IMR-90 (cell line): ENCODE measurements at regions not wholly inside any gene's neighbourhood (a gene's known extent, or its start where the extent isn't known, plus 50 kb on each side); places are given as distances from the start of the nearest gene placed in this dataset.
A peak's percentile ranks its signal among the peaks of the same experiment; 100 is the strongest.

ENCODE experiments used
- ATAC-seq: fragments of 200-7000 bp; cut with Tn5 transposase; 2 replicates; pipeline ENCODE4 v1.9.1; 2020; ENCODE audit warnings: low read depth, mild to moderate bottlenecking, moderate library complexity
- BruUV-seq: library from RNA; stranded (reverse); fragments of 400-500 nt; replicated peaks from 2 replicates; lab custom pipeline; 2021; lab: Mats Ljungman, UMichigan
- CTCF ChIA-PET: fragments of 300-600 bp; formaldehyde crosslinking; extraction: SDS; loops from one replicate; lab custom pipeline; 2021; ENCODE audit warnings: antibody characterized with exemption; lab: Yijun Ruan, JAX
- POLR2A ChIA-PET: fragments of 300-600 bp; sonication (Branson Sonifier 250); formaldehyde crosslinking; loops from one replicate; lab custom pipeline; 2022; ENCODE audit warnings: antibody characterized with exemption; ENCODE audit not compliant: unreplicated experiment; lab: Charles Lee
- DNase-seq: peaks from one replicate; pipeline ENCODE4 v3.0.0; 2013
- H2AFZ ChIP-seq: replicated peaks from 2 replicates; pipeline ENCODE3; 2013; ENCODE audit warnings: low read length, mild to moderate bottlenecking; ENCODE audit not compliant: poor library complexity
- H2AK5ac ChIP-seq: 2 replicates; pipeline ENCODE4 v1.6.1; 2013; ENCODE audit warnings: low read depth, low read length, inconsistent platforms
- H2AK9ac ChIP-seq: replicated peaks from 2 replicates; pipeline ENCODE3; 2013; ENCODE audit warnings: mild to moderate bottlenecking, low read depth, low read length, moderate library complexity; ENCODE audit not compliant: poor library complexity
- H2BK120ac ChIP-seq: 2 replicates; pipeline ENCODE4 v1.6.1; 2013; ENCODE audit warnings: low read depth, low read length, inconsistent platforms
- H2BK15ac ChIP-seq: 3 replicates; pipeline ENCODE4 v1.6.1; 2013; ENCODE audit warnings: low read depth, low read length, inconsistent platforms
- H2BK20ac ChIP-seq: 2 replicates; pipeline ENCODE4 v1.6.1; 2013; ENCODE audit warnings: low read depth, mild to moderate bottlenecking, inconsistent platforms, low read length, moderate library complexity
- H2BK5ac ChIP-seq: 2 replicates; pipeline ENCODE4 v1.6.1; 2013; ENCODE audit warnings: mild to moderate bottlenecking, low read depth, low read length, inconsistent platforms; ENCODE audit not compliant: poor library complexity, severe bottlenecking
- H3K14ac ChIP-seq: replicated peaks from 2 replicates; pipeline ENCODE4 v1.6.1; 2013; ENCODE audit warnings: low read depth, low read length, inconsistent platforms
- H3K18ac ChIP-seq: 2 replicates; pipeline ENCODE4 v1.6.1; 2013; ENCODE audit warnings: low read depth, low read length, control low read depth
- H3K23ac ChIP-seq: 2 replicates; pipeline ENCODE4 v1.6.1; 2013; ENCODE audit warnings: low read depth, low read length, inconsistent platforms
- H3K27ac ChIP-seq: 2 replicates; pipeline ENCODE4 v1.5.1; 2013; ENCODE audit warnings: mild to moderate bottlenecking, control low read depth, low read length; ENCODE audit not compliant: insufficient read depth
- H3K27me3 ChIP-seq: 2 replicates; pipeline ENCODE4 v1.6.1; 2013; ENCODE audit warnings: low read length; ENCODE audit not compliant: control insufficient read depth, insufficient read depth
- H3K36me3 ChIP-seq: 2 replicates; pipeline ENCODE4 v1.6.1; 2013; ENCODE audit warnings: low read length, mixed read lengths; ENCODE audit not compliant: control insufficient read depth, insufficient read depth
- H3K4ac ChIP-seq: 2 replicates; pipeline ENCODE4 v1.6.1; 2013; ENCODE audit warnings: low read depth, low read length, inconsistent platforms
- H3K4me1 ChIP-seq: 2 replicates; pipeline ENCODE4 v1.6.1; 2013; ENCODE audit warnings: low read length, mixed read lengths; ENCODE audit not compliant: control insufficient read depth, insufficient read depth
- H3K4me2 ChIP-seq: 2 replicates; pipeline ENCODE4 v1.6.1; 2013; ENCODE audit warnings: low read depth, mild to moderate bottlenecking, control low read depth, low read length, moderate library complexity
- H3K4me3 ChIP-seq: 2 replicates; pipeline ENCODE4 v1.5.1; 2013; ENCODE audit warnings: low read depth, mild to moderate bottlenecking, control low read depth, low read length, moderate library complexity; ENCODE audit not compliant: insufficient read depth
- H3K56ac ChIP-seq: 2 replicates; pipeline ENCODE4 v1.6.1; 2013; ENCODE audit warnings: low read length, inconsistent platforms; ENCODE audit not compliant: insufficient read depth; ENCODE audit errors: extremely low read depth
- H3K79me1 ChIP-seq, 2 experiments: 2 replicates each; pipeline ENCODE4 v1.6.1; 2013; ENCODE audit warnings: low read length in 2 of 2, inconsistent platforms in 1 of 2, low read depth in 1 of 2
- H3K9ac ChIP-seq: 2 replicates; pipeline ENCODE4 v1.6.1; 2013; ENCODE audit warnings: low read depth, low read length, control low read depth
- H3K9me1 ChIP-seq: 2 replicates; pipeline ENCODE4 v1.6.1; 2013; ENCODE audit warnings: low read length, inconsistent platforms; ENCODE audit not compliant: insufficient read depth
- H3K9me3 ChIP-seq: 2 replicates; pipeline ENCODE4 v1.6.1; 2013; ENCODE audit warnings: low read length; ENCODE audit not compliant: control insufficient read depth, insufficient read depth
- H4K20me1 ChIP-seq: 2 replicates; pipeline ENCODE4 v1.6.1; 2013; ENCODE audit warnings: low read length, inconsistent platforms; ENCODE audit not compliant: insufficient read depth
- H4K5ac ChIP-seq: 2 replicates; pipeline ENCODE4 v1.6.1; 2013; ENCODE audit warnings: mild to moderate bottlenecking, low read depth, low read length, control low read depth
- H4K8ac ChIP-seq, 2 experiments: 2 replicates each; pipeline ENCODE4 v1.6.1; 2013; ENCODE audit warnings: low read depth in 2 of 2, low read length in 2 of 2, control low read depth in 1 of 2, inconsistent platforms in 1 of 2
- H4K91ac ChIP-seq: 2 replicates; pipeline ENCODE4 v1.6.1; 2013; ENCODE audit warnings: low read depth, low read length, inconsistent platforms; ENCODE audit not compliant: insufficient read depth
- BHLHE40 ChIP-seq: fragments of 150-350 bp; IDR thresholded peaks from 2 replicates; pipeline ENCODE4 v1.6.1; 2016; ENCODE audit warnings: mild to moderate bottlenecking, low read depth, low read length
- FOS ChIP-seq: fragments of 150-350 bp; IDR thresholded peaks from 2 replicates; pipeline ENCODE4 v1.6.1; 2016; ENCODE audit warnings: low read depth, low read length
- MAFK ChIP-seq: IDR thresholded peaks from 2 replicates; pipeline ENCODE4 v1.6.1; 2012; ENCODE audit warnings: low read depth, low read length, improper control_type of control experiment
- WGBS, 2 experiments: methylation state at CpG; one replicate each; pipeline versions ENCODE4 v1.1.5 to v1.1.7; 2013; ENCODE audit warnings: missing lambda C conversion rate in 2 of 2; ENCODE audit not compliant: insufficient read length in 1 of 2; ENCODE audit errors: extremely low coverage in 2 of 2; 5-methylcytosine and 5-hydroxymethylcytosine counted together
- dilution Hi-C: fragments of 300-500 bp; cut with HindIII; formaldehyde crosslinking; loops from one replicate; pipeline ENCODE4 v1.14.3; 2018; ENCODE audit warnings: low sequenced_read_pairs; ENCODE audit not compliant: unreplicated experiment
- in situ Hi-C: fragments of 300-500 bp; cut with MboI; formaldehyde crosslinking; loops from 3 replicates; pipeline ENCODE4 v1.14.3; 2019; ENCODE audit warnings: low sequenced_read_pairs, inconsistent platforms, mixed read lengths
- intact Hi-C: fragments of 100-400 bp; cut with micrococcal nuclease; formaldehyde crosslinking; loops from 2 replicates; pipeline ENCODE4 v1.10.0; 2022

GRCh38 chr16:87034317-87034716 is 282.9 kb downstream of the C16orf95 start:
- Histone ChIP-seq H2AK5ac (no peak overlapping the region), H3K56ac (no peak overlapping the region), H4K91ac (no peak overlapping the region), H3K9me3 (no peaks in the 10 kb centered on the region), H3K9me1 (no peaks in the 10 kb centered on the region), H4K5ac (no peak overlapping the region), H2AK9ac (no peak overlapping the region), H2BK15ac (no peak overlapping the region), H2BK5ac (no peak overlapping the region), H3K4me1 (no peaks in the 10 kb centered on the region), H3K18ac (no peak overlapping the region), H3K4me2 (no peak overlapping the region), H2BK20ac (no peak overlapping the region), H4K8ac (no peak overlapping the region), H3K9ac (no peak overlapping the region), H2BK120ac (no peak overlapping the region), H3K14ac (no peak overlapping the region), H3K79me1 (no peaks in the 10 kb centered on the region), H3K36me3 (no peaks in the 10 kb centered on the region), H2AFZ (no peak overlapping the region), H3K4me3 (no peak overlapping the region), H4K20me1 (no peaks in the 10 kb centered on the region), H3K27ac (no peak overlapping the region), H3K27me3 (peaks cover 32% of the 10 kb centered on the region), H3K23ac (no peak overlapping the region), H3K4ac (no peak overlapping the region)
- ChIA-PET CTCF (no interaction called here), POLR2A (no interaction called here)
- in situ Hi-C loops (no loop called here), intact Hi-C loops (no loop called here), dilution Hi-C loops (no loop called here)
- DNase-seq (no peak), ATAC-seq (no peak)
- BruUV-seq: no TSS peak
- WGBS, 2 experiments: 100% methylated on average over 1 of the region's 4 CpGs; no CpG with 5 or more reads in 1 of the 2 experiments
- TF ChIP-seq FOS: no peak
- TF ChIP-seq BHLHE40: no peak
- peak; percentile 49 for TF ChIP-seq MAFK
